Superior temporal gyrus (tissue), 1 donor: ENCODE measurements at regions not wholly inside any gene's neighbourhood (a gene's known extent, or its start where the extent isn't known, plus 50 kb on each side); places are given as distances from the start of the nearest gene placed in this dataset.
"Not testable (repeated sequence)": the region's sequence is repeated elsewhere in the genome, so short reads cannot be mapped to it uniquely, and the experiment has no call there.

Experiments used
- DNase-seq: peaks from one replicate; pipeline ENCODE4 v3.0.0-alpha.2; 2016; ENCODE audit errors: extremely low spot score

GRCh38 chr15:35693886-35694285 lies 147.9 kb upstream of the DPH6 start:
- no peak for DNase-seq

GRCh38 chr15:35695003-35695402 lies 149.0 kb upstream of the DPH6 start:
- no peak for DNase-seq

GRCh38 chr15:35696767-35697231 lies 150.8 kb upstream of the DPH6 start:
- no peak for DNase-seq

- DNase-seq, result no peak
These were observed 151.8 kb upstream of the DPH6 start for GRCh38 chr15:35697549-35698299.

- DNase-seq, result no peak
These were observed 152.4 kb upstream of the DPH6 start for GRCh38 chr15:35698331-35698730.

- no peak for DNase-seq
These were observed 153.1 kb upstream of the DPH6 start for GRCh38 chr15:35698966-35699575.

GRCh38 chr15:35700091-35700593 lies 154.2 kb upstream of the DPH6 start:
- DNase-seq, result not testable (repeated sequence)

GRCh38 chr15:35701402-35702046 lies 155.6 kb upstream of the DPH6 start:
- DNase-seq, result no peak

GRCh38 chr15:35702946-35703495 lies 157.1 kb upstream of the DPH6 start:
- DNase-seq, result no peak

GRCh38 chr15:35705030-35705883 lies 159.3 kb upstream of the DPH6 start:
- DNase-seq, result no peak

GRCh38 chr15:35705884-35706585 lies 160.1 kb upstream of the DPH6 start:
- no peak for DNase-seq

- DNase-seq, result no peak
These were observed 167.0 kb upstream of the DPH6 start for GRCh38 chr15:35712956-35713355.

GRCh38 chr15:35713733-35714132 lies 167.8 kb upstream of the DPH6 start:
- DNase-seq, result no peak

- no peak for DNase-seq
These were observed 171.8 kb upstream of the DPH6 start for GRCh38 chr15:35717721-35718120.

- no peak for DNase-seq
These were observed 174.1 kb upstream of the DPH6 start for GRCh38 chr15:35720019-35720418.

- DNase-seq, result no peak
These were observed 175.0 kb upstream of the DPH6 start for GRCh38 chr15:35720984-35721383.

GRCh38 chr15:35721751-35722150 lies 175.8 kb upstream of the DPH6 start:
- DNase-seq, result no peak

GRCh38 chr15:35722501-35722900 lies 176.5 kb upstream of the DPH6 start:
- no peak for DNase-seq

GRCh38 chr15:35723120-35723847 lies 177.3 kb upstream of the DPH6 start:
- no peak for DNase-seq

- no peak for DNase-seq
These were observed 177.9 kb upstream of the DPH6 start for GRCh38 chr15:35723852-35724251.
